GM12873 (cell line): ENCODE measurements at regions not wholly inside any gene's neighbourhood (a gene's known extent, or its start where the extent isn't known, plus 50 kb on each side); places are given as distances from the start of the nearest gene placed in this dataset.

Experiments
- TF ChIP-seq, protein P1 (sequence below): IDR thresholded peaks from 2 replicates; pipeline ENCODE4 v1.5.1; 2012; ENCODE audit warnings: low read depth, mild to moderate bottlenecking, moderate library complexity, low read length, control low read depth; ENCODE audit not compliant: insufficient read depth; ENCODE audit errors: missing control alignments

DNA sequence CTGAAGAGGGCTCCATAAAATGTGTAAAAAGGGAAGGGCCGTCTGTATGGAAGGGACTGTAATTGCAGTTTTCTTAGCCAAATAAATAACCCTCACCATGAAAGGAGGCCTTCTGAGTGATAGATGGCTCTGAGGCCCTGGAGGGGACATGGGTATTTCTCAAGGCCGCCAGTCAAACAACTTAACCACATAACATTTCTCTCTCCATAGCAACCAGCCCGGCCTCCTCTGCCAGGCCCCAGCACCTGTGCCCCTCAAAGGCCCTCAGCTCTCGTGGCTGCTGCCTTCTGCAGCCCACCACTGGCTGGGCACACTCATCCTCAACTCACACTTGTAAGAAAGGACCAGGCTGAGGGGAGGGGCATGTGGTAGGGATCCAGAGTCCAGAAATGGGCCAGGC is 57.0 kb upstream of the GJB5 start:
- TF ChIP-seq, protein P1, sequence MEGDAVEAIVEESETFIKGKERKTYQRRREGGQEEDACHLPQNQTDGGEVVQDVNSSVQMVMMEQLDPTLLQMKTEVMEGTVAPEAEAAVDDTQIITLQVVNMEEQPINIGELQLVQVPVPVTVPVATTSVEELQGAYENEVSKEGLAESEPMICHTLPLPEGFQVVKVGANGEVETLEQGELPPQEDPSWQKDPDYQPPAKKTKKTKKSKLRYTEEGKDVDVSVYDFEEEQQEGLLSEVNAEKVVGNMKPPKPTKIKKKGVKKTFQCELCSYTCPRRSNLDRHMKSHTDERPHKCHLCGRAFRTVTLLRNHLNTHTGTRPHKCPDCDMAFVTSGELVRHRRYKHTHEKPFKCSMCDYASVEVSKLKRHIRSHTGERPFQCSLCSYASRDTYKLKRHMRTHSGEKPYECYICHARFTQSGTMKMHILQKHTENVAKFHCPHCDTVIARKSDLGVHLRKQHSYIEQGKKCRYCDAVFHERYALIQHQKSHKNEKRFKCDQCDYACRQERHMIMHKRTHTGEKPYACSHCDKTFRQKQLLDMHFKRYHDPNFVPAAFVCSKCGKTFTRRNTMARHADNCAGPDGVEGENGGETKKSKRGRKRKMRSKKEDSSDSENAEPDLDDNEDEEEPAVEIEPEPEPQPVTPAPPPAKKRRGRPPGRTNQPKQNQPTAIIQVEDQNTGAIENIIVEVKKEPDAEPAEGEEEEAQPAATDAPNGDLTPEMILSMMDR: no peak

DNA sequence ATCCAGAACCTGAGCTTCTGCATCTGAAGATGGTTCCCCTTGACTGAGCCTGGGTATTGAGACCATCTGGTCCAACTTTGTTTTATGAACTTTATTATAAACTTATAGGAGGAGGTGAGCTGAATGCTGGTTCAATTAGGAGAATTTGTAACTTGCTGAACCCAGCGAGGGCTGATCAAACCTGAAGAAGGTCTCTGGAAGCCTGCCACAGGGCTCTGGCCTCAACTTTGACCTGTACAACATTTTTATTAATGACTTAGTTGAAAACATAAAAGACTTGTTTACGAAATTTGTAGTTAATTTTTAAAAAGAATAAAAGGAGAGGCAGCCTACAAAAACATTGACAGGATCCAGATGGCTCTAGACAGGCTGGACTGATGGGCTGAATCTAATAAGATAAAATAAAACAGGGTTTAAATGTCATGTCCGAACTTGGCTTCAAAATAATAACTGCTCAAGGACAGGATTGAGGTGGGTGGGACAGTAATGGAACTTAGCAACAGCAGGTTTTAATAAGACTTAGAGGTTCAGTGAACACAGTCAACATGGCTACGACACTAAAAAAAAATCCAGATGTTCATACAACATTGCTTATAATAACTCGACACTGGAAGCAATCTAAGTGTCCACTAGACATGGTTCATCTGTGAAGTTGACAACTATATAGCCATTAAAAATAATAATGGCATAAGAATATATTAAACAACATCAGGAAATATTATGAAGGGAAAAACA is 53.4 kb upstream of the GJB5 start:
- TF ChIP-seq, protein P1: no peak
